Fibroblast of skin of back (primary cell): ENCODE measurements at regions not wholly inside any gene's neighbourhood (a gene's known extent, or its start where the extent isn't known, plus 50 kb on each side); places are given as distances from the start of the nearest gene placed in this dataset.

ENCODE experiments used
- DNase-seq: peaks from one replicate; pipeline ENCODE4 v3.0.0-alpha.2; 2013

DNA sequence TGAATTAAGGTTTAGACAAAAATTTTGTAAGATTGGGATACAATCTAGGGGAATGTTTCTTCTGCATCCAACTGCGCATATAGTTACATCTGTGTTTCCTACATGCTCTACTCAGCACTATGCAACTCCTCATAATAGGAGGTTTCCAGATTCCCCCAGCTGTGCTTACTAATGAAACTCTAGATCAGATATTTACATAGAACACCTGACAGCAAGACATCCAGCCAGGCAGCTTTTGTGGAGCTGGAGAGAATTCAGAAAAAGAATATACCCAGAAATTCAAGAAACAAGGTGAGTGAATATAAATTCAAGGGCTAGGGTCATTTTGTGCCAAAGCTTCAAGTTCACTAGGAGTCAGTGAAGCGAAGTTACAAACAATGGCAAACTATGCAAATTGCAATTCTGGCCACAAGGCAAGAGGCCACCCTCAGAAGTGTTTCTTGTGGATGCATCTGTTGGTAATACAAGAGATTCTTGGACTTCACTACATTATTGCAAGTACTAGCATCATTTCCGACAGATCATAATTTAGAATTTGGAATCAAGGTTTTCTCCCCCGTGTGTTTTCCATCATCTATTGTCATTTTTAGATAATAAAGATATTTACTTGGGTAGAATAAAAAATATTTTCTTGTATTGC, 341.2 kb upstream of the NAV3 start:
- DNase-seq = no peak

DNA sequence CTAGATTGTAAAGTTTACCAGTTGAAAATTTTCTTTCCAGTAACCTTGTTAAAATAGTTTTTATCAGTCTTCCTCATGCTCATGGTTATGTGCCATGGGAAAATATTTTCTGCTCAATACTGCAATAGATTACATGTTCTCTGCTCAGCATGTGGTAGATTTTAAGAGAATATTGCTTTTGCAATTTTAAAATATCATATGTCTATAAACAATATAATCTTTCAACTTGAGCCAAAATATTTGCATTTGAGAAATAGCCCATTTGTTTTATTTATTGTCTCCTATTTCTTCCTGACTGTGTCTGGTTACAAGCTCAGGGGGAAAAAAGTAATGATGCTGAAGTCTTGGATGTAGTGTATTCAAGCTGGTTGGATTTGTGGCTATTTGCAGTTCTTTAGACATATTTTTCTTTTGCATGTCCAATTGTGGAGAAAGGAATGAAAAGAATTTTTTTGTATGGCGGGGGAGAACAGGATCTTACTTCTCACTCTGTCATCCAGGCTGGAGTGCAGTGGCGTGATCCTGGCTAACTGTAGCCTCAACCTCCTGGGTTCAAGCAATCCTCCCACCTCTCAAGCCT, 342.6 kb upstream of the NAV3 start:
- DNase-seq = peak; percentile 66

DNA sequence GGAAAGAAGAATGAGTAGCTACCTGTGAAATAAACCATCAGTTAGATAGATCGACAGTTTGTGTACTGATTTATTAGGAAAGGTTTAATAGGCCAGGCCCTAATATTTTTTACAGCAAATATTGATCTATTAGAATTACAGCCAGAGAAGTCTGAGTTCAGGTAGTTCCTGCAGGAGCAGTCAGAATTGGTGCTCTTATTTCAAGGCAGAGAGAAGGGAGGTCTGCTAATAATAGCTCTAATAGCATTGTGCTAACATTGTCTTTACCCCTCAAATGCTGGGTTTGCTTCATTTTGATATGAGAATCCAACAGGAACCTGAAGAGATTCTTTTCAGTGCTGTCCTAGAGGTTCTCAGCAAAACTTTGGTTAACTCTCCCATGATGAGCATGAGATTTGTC, 343.8 kb upstream of the NAV3 start:
- no peak for DNase-seq

DNA sequence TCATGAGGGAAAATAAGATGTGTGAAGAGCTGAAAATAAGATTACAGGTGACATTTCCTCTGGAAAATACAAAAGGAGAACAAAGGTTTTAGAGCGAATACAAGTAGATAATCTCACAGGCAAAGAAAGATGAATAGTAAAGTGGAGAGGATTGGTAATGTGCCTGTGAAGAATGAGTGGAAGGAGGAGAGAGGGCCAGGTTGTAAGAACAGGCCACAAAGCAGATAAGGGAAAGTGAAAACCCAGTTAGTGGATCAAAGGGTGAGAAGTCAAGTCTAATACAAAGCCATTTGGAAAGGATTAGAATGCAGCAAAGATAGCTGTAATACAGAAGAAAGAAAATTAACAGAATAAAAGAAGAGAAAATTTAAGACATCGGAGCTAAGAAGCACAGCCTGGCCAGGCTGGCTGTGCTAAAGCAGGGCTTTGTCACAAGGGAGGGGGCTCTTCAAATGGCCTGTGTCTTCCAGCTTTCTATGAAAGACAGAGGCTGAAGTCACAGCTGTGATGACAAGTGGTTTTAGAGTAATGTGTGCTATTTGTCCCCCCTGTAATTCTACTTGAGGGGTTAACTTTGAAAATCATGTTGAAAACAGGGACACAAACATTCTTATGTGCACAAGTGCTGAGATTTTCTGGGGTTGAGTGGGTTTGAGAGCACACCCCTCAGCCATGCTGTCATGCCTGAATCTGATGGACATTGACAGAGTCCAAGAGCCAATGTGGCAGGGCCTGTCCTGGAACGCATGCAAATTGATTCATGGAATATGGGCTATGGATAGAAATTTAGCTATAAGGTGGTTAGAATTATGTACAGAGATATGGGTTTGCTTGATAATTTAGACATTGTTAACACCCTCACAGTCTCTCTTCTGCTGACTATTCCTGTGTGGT, 344.5 kb upstream of the NAV3 start:
- no peak for DNase-seq

DNA sequence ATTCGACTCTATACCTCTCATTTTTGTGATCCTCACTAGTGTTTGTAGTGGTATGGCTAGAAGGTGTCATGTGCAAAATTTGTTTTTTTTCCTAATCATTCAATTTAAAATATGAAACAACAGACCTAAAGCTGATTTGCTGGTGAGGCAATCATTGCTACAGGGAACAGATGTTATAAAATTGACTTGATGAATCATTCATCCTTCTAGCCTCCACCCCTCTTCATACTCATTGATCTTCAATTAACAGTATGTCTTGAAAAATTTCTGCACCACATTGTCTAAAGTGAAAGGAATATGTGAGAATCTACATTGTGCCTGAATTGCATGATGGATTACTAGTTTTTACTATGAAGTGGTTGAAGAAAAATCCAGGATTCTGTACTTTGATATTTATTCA, 349.0 kb upstream of the NAV3 start:
- no peak for DNase-seq

DNA sequence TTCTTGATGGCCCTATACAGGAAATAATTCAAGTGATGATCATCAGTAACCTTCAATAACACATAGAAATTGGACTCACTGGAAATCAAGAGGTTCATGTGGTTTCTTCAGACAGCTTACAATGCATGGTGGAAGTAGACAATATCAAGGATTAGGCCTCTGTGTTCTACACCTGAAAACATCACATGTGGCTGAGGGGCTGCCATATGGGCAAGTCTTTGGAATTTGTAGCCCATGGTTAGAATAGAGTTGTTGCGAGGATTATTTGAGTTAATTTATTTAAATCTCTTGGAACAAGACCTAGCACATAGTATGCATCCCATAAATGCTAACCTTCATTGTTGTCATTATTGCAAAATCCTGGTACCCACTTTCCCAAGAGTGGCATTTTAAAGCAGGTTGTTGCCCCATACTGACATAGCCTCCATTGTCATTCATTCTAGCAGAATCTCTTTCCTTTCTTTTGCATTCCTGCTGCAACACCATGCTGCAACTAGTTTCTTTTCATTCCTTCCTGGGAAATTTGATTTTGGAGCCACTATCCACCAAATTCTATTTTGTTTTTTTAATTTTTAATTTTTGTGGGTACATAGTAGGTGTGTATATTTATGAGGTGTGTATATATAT, 352.7 kb upstream of the NAV3 start:
- no peak for DNase-seq

DNA sequence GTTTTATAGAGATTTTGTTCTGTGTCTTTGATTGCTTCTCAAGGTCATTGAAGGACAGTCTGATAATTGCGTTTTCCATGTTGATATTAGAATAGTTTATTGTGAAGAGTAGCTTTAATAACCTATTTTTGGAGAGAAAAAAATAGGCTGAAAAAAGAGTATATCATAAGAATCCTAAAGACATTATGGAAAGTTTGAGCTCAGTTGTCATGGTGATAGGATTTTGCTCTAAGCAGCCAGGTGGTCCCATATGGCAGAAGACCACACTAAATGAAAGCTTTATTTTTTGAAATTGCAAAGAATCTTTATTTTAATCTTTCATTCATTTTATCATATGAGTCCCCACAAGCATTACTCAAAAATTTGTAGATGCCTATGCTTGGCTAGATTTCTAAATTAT, 358.9 kb upstream of the NAV3 start:
- no peak for DNase-seq

DNA sequence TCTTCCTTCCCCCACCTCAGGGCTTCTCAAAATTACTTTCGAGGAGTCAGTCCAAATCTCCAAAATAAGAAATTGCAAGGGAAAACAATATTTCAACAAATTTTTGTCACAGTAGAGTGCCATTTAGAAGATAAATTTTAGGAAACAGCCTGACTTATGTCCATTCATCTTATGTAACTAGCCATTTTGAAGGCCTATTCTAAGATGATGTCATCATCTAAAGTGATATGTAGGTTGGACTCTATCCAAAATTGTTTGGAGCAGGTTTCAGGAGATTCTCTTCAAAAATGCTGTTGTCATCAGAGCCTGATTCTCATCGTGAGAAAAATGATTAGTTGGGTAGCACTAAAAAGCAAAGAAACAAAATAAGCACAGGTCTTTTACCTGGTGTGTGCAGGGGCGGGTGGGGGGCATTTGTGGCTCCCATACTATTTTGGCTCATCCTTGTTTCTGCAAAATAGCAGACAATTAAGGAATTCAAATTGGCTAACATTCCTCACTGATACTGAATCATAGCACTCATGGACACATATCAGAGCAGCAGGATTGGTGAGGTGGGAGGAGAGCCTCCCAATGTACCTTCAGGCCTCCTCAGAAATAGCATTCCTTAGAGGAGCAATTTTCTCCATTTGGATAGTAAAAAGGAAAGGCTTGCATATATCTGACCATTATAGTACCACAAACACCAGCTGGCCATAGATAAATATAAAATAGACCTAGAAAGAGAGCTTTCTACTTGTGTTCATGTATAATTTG, 360.9 kb upstream of the NAV3 start:
- no peak for DNase-seq

DNA sequence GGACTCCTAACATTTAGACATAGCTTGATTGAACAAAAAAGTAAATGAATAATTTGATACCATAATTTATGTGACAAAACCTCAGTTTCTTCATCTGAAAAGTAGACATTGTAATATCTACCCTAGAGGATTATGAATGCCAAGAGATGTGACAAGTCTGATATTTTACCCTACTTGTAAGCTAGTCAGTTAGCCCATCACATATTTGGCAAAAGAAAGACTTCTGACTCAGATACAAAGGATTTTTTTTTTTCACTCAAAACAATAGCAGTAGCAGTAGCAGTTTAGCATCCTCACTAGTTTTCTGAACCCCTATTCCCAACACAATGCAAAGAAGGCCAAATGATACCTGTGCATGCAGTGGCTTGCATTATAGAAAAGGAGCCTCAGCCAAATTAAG, 377.3 kb upstream of the E2F7 start:
- peak; percentile 27 for DNase-seq

DNA sequence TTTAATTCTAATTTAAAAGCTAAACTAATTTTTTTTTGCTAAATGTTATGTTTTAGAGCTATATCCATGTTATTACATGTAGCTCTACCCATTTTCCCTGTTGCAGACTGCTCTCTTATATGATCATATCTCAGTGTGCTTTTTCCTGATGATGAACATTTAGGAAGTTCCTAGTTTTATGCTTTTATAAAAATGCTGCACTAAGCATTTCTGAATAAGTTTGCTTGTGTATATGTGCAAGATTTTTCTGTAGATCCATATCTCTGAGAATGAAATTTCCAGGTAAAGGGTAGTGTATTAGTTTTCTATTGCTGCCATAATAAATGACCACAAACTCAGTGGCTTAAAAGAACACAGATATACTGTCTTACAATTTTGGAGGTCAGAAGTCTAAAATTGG, 374.4 kb upstream of the E2F7 start:
- DNase-seq = no peak

DNA sequence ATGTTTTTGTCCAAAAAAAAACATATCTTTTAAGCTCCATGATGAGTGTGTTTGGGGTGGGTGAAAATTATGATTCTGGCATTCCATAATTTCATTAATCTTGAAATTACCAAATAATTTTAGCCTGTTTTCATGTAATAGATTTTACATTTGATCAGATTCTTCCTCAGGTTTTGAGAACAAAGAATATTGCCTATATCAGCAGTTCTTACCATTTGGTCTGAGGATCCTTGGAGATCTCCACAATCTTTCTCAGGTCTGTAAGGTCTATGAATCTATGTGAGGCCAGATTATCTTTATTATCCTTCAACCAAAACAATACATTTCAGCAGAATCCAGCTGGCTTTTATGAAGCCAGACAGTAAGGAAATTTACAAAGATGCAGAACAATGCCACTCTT, 373.3 kb upstream of the E2F7 start:
- no peak for DNase-seq

DNA sequence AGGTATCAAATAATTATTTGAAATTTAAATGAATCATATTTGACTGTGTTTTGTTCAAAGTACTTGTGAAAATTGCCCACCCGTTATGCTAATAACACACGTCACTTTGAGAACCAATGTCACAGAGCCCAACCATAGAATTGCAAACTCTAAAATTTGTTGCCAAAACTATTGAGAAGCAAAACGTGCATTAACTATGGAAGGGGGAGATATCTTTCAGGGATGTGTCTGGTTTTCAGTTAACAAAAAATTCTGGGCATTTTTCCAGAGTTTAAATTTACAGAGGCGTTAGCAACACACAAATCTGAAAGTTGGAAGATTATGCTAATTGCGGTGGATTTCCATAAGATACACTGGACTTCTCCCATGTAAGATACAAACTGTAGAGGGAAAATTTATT, 371.8 kb upstream of the E2F7 start:
- no peak for DNase-seq

DNA sequence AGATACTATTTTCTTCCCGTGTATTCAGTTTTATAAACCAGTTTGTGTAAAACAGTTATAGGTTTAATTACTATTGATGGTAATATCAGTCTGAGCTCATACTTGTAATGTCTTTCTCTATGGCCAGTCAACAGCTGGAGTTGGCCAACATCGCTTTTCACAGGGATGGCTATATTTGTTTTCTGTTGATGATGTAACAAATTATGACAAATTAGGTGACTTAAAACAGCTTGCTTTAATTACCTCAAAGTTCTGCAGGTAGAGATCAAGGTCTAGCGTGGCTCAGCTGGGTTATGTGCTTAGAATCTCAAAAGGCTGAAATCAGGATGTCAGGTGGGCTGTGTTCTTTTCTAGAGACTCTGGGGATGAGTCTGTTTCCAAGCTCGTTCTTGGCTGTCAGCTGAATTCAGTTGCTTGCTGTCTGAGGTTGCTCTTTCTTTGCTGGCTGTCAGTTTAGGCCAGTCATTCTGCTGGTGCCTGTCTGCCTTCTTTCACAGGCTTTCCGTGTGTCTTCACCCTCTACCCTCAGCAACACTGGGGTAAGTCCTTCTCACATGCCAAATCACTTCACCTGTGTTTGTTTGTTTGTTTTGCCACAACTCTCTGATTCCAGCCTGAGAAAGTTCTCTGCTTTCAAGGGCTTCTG, 370.2 kb upstream of the E2F7 start:
- DNase-seq = no peak

DNA sequence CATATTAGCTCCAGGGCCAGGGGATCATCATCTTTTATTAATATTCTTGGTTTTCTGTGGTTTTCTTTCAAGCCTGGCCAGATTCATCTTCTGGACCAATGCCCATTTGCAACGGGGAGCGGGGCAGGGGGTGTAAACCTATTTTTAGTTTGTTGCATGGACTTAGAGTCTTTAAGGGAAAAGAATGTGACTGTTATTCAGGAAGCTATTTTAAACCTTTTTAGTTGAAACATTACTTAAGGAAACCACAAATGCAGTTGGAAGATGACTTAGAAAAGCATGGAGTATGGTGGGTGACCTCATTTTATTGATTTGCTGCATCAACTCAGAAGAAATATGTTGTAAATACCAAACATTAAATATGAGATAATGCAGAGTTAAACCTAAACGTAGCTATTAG, 368.4 kb upstream of the E2F7 start:
- peak; percentile 76 for DNase-seq

DNA sequence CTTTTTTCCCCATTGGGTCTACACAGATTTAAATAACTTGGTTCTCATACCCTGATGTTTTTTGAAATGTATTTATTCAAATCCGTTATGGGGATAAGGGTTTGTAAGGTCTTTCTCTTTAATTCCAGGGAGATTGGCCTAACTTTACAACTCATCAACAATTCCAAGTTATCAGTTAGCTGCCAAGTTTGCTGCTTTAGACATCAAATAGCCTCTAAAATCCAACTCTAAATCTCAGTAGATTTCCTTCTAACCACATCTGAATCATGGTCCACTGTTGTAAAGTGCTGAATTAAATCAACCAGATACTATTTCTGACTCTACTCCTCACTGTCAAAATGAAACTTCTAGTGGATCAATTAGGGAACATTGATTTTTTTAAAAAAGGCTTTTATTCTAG, 364.1 kb upstream of the E2F7 start:
- no peak for DNase-seq

DNA sequence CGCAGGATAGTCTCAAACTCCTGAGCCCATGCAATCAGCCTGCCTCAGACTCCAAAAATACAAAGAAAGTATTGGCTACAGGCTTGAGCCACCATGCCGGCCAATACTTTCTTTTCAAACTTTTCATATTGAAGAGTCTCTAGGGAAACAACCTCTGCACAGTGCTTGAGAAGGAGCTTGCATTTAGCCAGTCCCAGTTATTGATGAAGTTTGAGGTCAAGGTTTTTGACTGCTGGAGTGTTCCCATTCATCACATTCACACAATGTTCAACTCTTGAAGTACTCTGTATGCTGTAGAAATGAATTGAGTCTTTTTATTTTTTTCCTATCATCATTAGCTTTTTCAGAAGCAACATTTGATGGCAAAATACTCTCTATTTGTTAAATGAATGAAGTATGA, 355.8 kb upstream of the E2F7 start:
- DNase-seq = no peak

DNA sequence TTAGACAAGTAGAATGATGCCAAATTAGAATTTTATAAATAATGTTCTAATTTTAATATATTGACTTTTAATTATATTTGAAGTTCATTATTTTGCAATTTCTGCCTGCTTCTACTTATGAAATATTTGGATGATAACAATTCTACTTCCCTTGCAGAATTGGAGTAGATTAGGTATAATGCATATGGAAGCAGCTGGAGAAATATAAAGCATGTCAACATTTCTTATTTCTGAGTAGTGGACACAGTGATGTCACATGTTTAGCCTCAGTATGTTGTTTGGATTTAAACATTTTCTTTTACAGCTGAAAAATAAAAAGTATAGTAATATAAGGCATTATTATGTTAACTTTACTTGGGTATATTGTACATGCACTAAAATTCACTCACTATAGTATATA, 344.2 kb upstream of the E2F7 start:
- DNase-seq = no peak

DNA sequence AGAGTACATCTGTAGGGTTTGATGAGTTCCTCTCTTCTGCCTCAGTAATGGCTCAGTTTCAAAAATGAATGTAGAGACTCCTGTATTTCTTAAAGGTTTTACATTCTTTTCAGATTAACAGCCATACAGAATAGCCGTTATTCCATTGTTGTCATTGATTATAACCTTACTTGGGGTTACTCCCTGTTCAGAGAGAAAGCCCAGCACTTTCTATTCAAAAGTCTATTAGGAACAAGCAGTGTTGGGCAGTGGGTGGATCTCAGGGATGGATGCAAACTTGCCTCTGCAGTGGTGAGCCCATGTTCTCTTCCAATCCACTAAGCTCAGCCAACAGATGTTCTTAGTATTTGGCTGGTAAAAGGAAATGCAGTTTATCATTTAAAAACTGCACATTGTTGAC, 342.6 kb upstream of the E2F7 start:
- no peak for DNase-seq

DNA sequence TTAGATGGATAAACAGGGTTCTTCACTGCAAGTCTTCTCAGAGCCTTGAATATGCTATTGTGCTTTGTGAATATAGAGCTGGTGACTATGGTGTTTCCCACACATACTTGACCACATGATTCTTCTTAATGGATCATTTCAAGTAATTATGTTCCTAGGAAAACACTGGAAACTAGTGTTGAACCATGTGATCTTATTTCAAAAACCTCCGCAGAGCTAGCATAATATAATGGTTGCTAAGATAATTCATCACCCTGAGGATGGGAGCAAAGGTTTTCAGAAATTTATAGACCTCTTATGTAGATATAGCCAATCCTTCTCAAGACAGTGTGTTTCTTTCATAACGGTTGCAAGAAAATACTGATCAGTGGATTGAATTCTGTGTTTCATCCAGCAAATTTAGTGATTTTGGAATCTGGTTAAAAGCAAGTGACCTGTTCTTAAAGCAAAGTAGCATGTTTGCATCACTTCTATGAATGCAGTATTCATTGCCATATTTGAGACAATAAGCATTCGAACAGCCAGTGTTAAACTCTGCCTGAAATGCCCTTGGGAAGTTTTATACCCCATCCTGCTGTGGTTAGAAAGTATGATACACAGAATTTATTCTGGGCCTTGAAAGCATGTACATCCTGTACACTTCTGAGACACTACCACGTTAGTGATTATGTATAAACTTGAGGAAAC, 341.0 kb upstream of the E2F7 start:
- no peak for DNase-seq

DNA sequence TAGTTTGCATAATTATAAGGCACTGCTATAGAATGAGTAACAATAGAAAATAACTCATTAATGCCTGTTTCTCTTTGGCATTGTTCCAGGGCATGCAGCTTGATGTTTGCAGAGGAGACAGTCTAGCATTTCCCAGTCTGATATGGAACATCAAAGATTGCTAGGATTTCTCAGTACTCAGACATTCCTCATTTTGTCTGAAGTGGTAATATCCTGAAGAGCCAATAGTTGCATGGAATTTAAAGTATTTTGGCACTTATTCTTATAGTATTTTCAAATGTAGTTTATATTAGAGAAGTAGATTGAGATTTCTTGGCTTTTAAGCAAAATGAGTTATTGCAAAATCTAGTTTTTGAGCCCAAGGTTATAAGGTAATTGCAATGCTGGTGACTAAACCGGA, 337.3 kb upstream of the E2F7 start:
- DNase-seq = peak; percentile 41

DNA sequence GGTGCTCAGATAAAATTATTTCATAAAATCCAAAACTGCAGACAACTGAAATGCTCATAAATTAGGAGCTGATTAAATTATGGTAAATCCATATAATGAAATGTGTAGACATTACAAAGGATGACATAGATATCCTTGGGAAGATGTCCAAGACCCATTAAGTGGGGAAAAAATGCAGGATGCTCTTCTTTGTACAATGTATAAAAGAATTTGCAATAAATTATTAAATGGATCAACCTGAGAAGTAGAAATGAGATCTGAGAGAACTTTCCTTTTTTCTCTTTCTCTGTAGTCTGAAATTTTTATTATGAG, 336.4 kb upstream of the E2F7 start:
- DNase-seq = no peak
